ENCODE measurements at regions not wholly inside any gene's neighbourhood (a gene's known extent, or its start where the extent isn't known, plus 50 kb on each side); places are given as distances from the start of the nearest gene placed in this dataset.

- no peak for FAIRE-seq
Measured at GRCh38 chr1:177466286-177466685, 295.5 kb downstream of the BRINP2 start.

GRCh38 chr1:177464686-177465085 lies 293.9 kb downstream of the BRINP2 start:
- no peak for FAIRE-seq

- FAIRE-seq: no peak
Measured at GRCh38 chr1:177451191-177451590, 280.4 kb downstream of the BRINP2 start.

- FAIRE-seq: no peak
Measured at GRCh38 chr1:177448652-177449357, 278.0 kb downstream of the BRINP2 start.

- FAIRE-seq: no peak
Measured at GRCh38 chr1:177448036-177448615, 277.4 kb downstream of the BRINP2 start.

GRCh38 chr1:177444997-177445746 lies 274.4 kb downstream of the BRINP2 start:
- FAIRE-seq: no peak

- no peak for FAIRE-seq
Measured at GRCh38 chr1:177443003-177443402, 272.2 kb downstream of the BRINP2 start.

- no peak for FAIRE-seq
Measured at GRCh38 chr1:177442584-177442983, 271.8 kb downstream of the BRINP2 start.

GRCh38 chr1:177441281-177441680 lies 270.5 kb downstream of the BRINP2 start:
- FAIRE-seq: no peak

GRCh38 chr1:177440821-177441220 lies 270.1 kb downstream of the BRINP2 start:
- FAIRE-seq: no peak

GRCh38 chr1:177439301-177439700 lies 268.5 kb downstream of the BRINP2 start:
- FAIRE-seq: no peak

GRCh38 chr1:177435364-177435763 lies 264.6 kb downstream of the BRINP2 start:
- FAIRE-seq: no peak

- FAIRE-seq: no peak
Measured at GRCh38 chr1:177432897-177433296, 262.1 kb downstream of the BRINP2 start.

- FAIRE-seq: no peak
Measured at GRCh38 chr1:177431123-177431522, 260.4 kb downstream of the BRINP2 start.

- no peak for FAIRE-seq
Measured at GRCh38 chr1:177429234-177429633, 258.5 kb downstream of the BRINP2 start.

- FAIRE-seq: no peak
Measured at GRCh38 chr1:177427811-177428210, 257.1 kb downstream of the BRINP2 start.

GRCh38 chr1:177426497-177426896 lies 255.7 kb downstream of the BRINP2 start:
- FAIRE-seq: no peak

- FAIRE-seq: no peak
Measured at GRCh38 chr1:177425199-177425598, 254.4 kb downstream of the BRINP2 start.

- no peak for FAIRE-seq
Measured at GRCh38 chr1:177424744-177425143, 254.0 kb downstream of the BRINP2 start.

- FAIRE-seq: no peak
Measured at GRCh38 chr1:177423090-177423489, 252.3 kb downstream of the BRINP2 start.

- no peak for FAIRE-seq
Measured at GRCh38 chr1:177413982-177414596, 243.3 kb downstream of the BRINP2 start.

- FAIRE-seq: no peak
Measured at GRCh38 chr1:177411381-177411780, 240.6 kb downstream of the BRINP2 start.

- no peak for FAIRE-seq
Measured at GRCh38 chr1:177410179-177410766, 239.5 kb downstream of the BRINP2 start.
